ENCODE measurements at regions not wholly inside any gene's neighbourhood (a gene's known extent, or its start where the extent isn't known, plus 50 kb on each side); places are given as distances from the start of the nearest gene placed in this dataset.

GRCh38 chr5:64074533-64074932 lies 91.1 kb upstream of the RNF180 start:
- Mint-ChIP-seq H3K27me3 (ENCODE audit: low read depth) (no peaks in the 10 kb centered on the region), H3K36me3 (no peaks in the 10 kb centered on the region), H3K4me3 (no peak overlapping the region), H3K4me1 (no peaks in the 10 kb centered on the region), H3K9me3 (no peaks in the 10 kb centered on the region), H3K27ac (no peak overlapping the region)
- DNase-seq (ENCODE audit: low spot score), result peak; percentile 14
- TF ChIP-seq CTCF (IDR thresholded peaks at IDR 0.05) (peak; percentile 27), ELF4 (CRISPR knock-in tag; IDR thresholded peaks at IDR 0.05; ENCODE audit: low read depth) (no peak)
- CTCF ChIA-PET, result no interaction called here
- POLR2A ChIA-PET, result no interaction called here
- ATAC-seq, result peak; percentile 91

- ATAC-seq (no peak), DNase-seq (ENCODE audit: low spot score) (no peak)
- Mint-ChIP-seq H3K4me3 (no peak overlapping the region), H3K27ac (no peak overlapping the region), H3K4me1 (no peaks in the 10 kb centered on the region), H3K9me3 (peaks cover 20% of the 10 kb centered on the region), H3K36me3 (peaks cover 7% of the 10 kb centered on the region; the same call in 1 of the 2 replicates), H3K27me3 (ENCODE audit: low read depth) (no peaks in the 10 kb centered on the region; the same call in 1 of the 2 replicates)
- ChIA-PET POLR2A (no interaction called here), CTCF (interaction anchor here (0.6 kb wide), 1 partner anchor 1668 kb away, joined by 4 read pairs; no protein-coding TSS in a partner anchor)
- TF ChIP-seq NFATC4 (CRISPR knock-in tag; IDR thresholded peaks at IDR 0.05), result no peak
- TF ChIP-seq PRRX2 (CRISPR knock-in tag; IDR thresholded peaks at IDR 0.05), result no peak
- TF ChIP-seq ZSCAN18 (CRISPR knock-in tag; IDR thresholded peaks at IDR 0.05), result no peak
- no peak for TF ChIP-seq FOXJ3 (CRISPR knock-in tag; IDR thresholded peaks at IDR 0.05; ENCODE audit: borderline replicate concordance)
- TF ChIP-seq ETV6 (CRISPR knock-in tag; IDR thresholded peaks at IDR 0.05), result no peak
- no peak for TF ChIP-seq RORB (CRISPR knock-in tag; IDR thresholded peaks at IDR 0.05)
- TF ChIP-seq SMAD3 (CRISPR knock-in tag; IDR thresholded peaks at IDR 0.05; ENCODE audit: borderline replicate concordance), result no peak
- no peak for TF ChIP-seq TEAD4 (CRISPR knock-in tag; IDR thresholded peaks at IDR 0.05)
- TF ChIP-seq RELA (CRISPR knock-in tag; IDR thresholded peaks at IDR 0.05; ENCODE audit: borderline replicate concordance), result no peak
- TF ChIP-seq CREM (CRISPR knock-in tag; IDR thresholded peaks at IDR 0.05), result no peak
- no peak for TF ChIP-seq NFYB (CRISPR knock-in tag; conservative IDR thresholded peaks at IDR 0.05; ENCODE audit: low read depth)
- TF ChIP-seq SOX15 (CRISPR knock-in tag; IDR thresholded peaks at IDR 0.05), result no peak
- TF ChIP-seq NR1H2 (CRISPR knock-in tag; IDR thresholded peaks at IDR 0.05), result no peak
- TF ChIP-seq CTCF (IDR thresholded peaks at IDR 0.05), result no peak
Observed at GRCh38 chr5:64069486-64069885, 96.2 kb upstream of the RNF180 start.

GRCh38 chr5:64050296-64050695 lies 88.1 kb upstream of the HTR1A start:
- DNase-seq (ENCODE audit: low spot score) (no peak), ATAC-seq (no peak)
- no peaks in the 10 kb centered on the region for H3K27me3 Mint-ChIP-seq (ENCODE audit: low read depth)
- peaks cover 41% of the 10 kb centered on the region for H3K9me3 Mint-ChIP-seq
- peaks cover 11% of the 10 kb centered on the region; the same call in 1 of the 2 replicates for H3K36me3 Mint-ChIP-seq
- CTCF ChIA-PET, result interaction anchor here (0.9 kb wide), 1 partner anchor 97 kb away, joined by 3 read pairs; no protein-coding TSS in a partner anchor
- TF ChIP-seq ZNF121 (CRISPR knock-in tag; IDR thresholded peaks at IDR 0.05), result no peak
- TF ChIP-seq KAT7 (CRISPR knock-in tag; IDR thresholded peaks at IDR 0.05; ENCODE audit: borderline replicate concordance), result no peak
- TF ChIP-seq PRRX2 (CRISPR knock-in tag; IDR thresholded peaks at IDR 0.05), result no peak
- H3K27ac Mint-ChIP-seq, result no peak overlapping the region
- no peaks in the 10 kb centered on the region for H3K4me1 Mint-ChIP-seq
- POLR2A ChIA-PET, result no interaction called here
- H3K4me3 Mint-ChIP-seq, result no peak overlapping the region
